NCI-H2107 treated with DMSO at 0.1 percent for 48 hours (cell line): ENCODE measurements at regions not wholly inside any gene's neighbourhood (a gene's known extent, or its start where the extent isn't known, plus 50 kb on each side); places are given as distances from the start of the nearest gene placed in this dataset.
"Not testable (repeated sequence)": the region's sequence is repeated elsewhere in the genome, so short reads cannot be mapped to it uniquely, and the experiment has no call there.

Experiments used
- DNase-seq: peaks from one replicate; lab custom pipeline; 2025; ENCODE audit not compliant: unreplicated experiment; lab: John Stamatoyannopoulos, UW

GRCh38 chr3:105976196-105976595 is 107.4 kb upstream of the CBLB start:
- no peak for DNase-seq

- DNase-seq, result no peak
Observed at GRCh38 chr3:105979961-105980360, 111.1 kb upstream of the CBLB start.

DNA sequence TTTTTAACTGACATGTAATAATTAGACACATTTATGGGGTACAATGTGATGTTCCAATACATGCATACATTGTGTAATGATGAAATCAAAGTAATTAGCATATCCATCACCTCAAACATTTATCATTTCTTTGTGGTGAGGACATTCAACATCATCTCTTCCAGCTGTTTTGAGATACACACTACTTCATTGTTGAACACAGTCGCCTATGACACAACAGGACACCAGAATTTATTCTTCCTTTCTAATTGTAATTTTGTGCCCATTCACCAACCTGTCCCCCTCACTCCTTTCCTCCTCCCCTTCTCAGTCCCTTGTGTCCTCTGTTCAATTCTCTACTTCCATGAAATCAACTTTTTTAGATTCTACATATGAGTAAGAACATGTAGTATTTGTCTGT is 113.4 kb upstream of the CBLB start:
- DNase-seq, result no peak

DNA sequence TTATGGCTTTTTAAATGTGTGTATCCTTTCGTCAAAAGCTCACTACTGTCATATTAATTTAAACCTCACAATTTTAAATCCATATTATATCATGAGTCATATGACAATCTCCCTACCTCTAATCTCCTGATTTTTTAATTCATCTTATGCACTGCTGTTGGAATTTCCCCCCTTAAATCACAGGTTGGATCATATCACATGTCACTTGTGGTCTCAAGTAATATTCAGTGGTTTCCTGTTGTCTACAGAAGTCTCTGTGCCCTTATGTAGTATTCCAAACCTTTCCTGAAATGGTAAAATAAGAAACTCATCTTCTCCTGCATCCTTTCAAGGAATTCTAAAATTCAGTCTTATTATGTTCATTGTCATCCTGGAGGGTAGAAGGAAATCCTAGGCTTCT is 116.0 kb upstream of the CBLB start:
- DNase-seq, result no peak

- not testable (repeated sequence) for DNase-seq
Observed at GRCh38 chr3:105986343-105986742, 117.5 kb upstream of the CBLB start.

DNA sequence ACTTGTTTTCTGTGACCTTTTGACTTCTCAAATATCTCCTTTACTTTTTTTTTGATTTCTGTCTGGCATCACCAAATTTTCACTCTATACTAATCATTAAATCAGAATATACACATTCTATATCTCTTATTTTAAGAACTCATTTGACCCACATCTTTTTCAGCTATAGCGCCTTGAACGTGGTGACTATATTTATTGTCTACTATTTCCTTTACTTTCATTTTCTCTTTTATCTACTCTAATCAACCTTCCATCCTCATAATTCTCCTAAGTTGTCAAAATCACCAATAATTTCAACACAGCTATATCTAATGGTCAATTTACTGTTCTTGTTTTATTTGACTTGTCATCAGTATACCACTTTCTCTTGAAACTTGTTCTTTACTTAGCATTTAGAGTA is 119.0 kb upstream of the CBLB start:
- DNase-seq, result no peak

GRCh38 chr3:105988540-105989212 is 119.9 kb upstream of the CBLB start:
- DNase-seq, result no peak

DNA sequence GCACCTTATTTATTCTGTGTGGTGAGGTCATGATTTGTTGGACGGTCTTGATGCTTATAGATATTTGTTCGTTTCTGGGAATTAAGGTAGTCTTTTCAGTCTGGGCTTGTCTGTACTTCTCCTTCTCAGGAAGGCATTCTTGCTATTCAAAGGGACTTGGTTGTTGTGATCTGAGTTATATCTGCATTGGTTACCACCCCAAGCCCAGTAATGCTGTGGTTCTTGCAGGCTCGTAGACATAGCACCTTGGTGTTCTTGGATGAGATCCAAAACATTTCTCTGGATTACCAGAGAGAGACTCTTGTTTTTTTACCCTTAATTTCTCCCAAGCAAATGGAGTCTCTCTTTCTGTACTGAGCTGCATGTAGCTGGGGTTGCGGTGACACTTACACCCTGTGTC is 128.0 kb upstream of the CBLB start:
- no peak for DNase-seq

DNA sequence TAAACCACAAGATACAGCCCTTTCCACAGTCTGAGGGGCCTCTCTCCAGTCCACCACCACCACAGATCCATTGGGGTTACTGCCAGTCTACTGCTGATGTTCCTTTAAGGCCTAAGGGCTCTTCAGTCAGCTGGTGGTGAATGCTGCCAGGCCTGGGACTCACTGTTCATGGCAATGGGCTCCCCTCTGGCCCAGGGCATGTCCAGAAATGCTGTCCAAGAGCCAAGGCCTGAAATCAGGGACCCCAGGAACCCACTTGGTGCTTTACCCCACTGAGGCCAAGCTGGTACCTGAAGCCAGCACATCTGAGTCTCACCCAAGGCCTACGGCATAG is 128.6 kb upstream of the CBLB start:
- DNase-seq, result no peak

DNA sequence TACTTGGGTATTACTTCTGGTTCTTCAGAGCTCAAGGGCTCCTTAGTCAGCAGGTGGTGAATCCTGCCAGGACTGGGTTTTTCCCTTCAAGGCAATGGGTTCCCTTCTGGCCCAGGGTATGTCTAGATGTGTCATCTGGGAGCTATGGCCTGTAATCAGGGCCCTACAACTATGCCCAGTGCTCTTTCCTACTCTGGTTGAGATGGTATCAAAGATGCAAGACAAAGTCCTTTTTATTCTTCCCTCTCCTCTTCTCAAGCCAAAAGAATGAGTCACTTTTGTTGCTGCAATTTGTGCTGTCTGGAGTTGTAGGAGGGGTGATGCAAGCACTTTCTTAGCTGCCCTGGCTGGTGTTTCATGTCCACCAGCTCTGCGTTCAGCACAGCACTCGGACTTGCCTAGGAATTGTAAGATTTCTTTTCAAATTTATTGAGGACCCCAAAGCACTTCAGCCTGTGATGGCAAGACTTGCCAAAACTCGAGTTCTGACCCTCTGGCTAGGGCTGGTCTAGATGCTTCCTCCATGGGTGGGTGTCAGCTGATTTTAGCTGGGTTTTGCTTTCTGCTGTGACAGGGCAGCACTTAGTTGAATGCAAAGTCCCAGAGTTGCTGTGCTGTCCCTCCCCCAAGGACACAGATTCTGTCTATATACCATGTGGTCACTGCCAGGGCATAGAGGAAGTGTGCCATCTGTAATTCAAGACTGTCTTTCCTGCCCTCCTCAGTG is 129.2 kb upstream of the CBLB start:
- DNase-seq, result no peak

DNA sequence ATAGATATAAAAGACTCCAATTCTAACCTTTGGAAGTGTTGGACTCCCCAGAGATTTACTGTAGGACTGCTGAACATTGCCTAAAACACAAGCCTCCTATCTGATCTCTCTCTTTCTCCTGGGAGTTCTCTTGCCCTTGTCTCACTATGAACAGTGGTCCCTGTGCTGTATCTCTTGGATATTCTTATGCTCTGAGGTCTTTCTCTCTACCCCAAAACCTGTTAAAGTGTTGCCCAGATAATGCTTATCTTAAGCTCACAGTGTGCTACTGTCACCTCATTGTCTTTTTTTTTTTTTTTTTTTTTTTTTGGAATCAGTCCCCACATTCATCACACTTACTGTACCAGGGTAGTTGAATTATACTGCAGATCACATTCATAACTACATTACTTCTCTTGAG is 131.0 kb upstream of the CBLB start:
- no peak for DNase-seq

DNA sequence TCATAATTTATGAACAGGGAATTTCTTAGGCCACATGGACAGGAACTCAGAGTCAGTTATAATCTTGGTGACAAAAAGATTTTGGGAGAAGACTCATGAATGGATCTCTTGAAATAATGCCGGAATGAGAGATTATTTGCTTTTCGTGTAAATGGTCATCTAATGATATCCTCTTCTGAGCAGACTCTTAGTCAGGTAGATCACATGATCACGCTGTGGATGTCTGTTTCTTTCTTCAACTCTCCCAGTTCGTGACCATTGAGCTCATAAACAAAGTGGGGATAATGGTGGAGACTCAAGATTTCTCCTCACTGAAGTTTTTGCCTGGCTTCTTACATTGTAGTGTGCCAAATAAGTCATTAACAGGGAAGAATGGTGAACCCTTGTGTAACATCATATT is 133.1 kb upstream of the CBLB start:
- no peak for DNase-seq

DNA sequence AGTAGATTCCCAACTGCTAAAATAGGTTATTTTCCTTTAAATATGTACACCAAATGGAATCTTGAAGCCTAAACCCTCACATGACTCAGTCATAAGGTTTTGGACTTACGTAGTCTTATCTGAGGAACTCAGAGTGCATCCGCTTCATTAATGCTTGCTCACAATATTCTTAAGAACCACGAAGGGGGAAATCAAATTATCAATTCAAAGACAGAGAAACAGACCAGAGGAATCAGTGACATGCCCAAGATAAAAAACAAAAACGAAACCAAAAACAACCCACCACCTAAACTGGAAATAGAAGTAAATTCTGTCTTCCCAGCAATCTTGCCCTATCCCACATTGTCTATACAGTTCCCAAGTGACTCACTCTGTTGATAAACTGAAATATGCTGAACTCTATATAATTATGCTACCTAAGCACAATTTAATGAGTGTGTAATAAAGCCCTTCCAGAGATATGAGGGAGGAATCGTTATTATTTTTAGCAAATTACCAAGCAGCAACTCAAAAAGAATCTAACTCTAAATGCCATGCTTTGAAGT is 135.4 kb upstream of the CBLB start:
- no peak for DNase-seq

GRCh38 chr3:106004826-106005225 is 136.0 kb upstream of the CBLB start:
- no peak for DNase-seq

DNA sequence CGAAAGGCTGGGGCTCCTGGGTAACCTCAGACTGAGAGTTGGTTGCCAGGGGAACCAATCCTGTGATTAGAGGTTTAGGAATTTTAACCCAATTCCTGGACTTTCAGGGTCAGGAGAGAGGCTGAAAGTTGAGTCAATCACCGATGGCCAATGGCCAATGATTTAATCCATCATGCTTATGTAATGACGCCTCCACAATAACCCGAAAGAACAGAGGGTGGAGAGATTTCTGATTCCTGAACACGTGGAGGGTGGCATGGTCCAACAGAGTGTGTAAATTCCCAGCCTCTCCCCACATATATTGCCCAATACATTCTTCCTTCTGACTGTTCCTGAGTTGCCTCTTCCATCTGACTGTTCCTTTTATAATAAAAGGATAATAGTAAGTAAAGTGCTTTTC is 137.2 kb upstream of the CBLB start:
- DNase-seq, result no peak

DNA sequence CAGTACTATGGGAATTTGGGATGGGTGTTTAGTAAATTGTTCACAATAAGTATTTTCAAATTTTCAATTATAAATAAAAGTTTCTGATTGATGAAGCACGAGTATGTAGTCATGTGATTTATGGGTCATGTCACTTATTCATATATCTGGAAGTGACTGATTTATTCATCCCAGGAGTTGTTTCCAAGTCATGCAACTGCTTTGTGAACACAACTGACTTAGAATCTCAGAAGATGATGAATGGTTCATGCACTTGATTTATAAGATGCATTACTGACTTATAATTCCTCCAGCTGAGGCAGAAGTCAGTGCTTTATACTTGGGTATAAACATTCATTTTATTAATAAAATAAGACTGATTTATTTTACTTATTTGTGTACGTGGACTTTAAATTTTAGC is 137.8 kb upstream of the CBLB start:
- no peak for DNase-seq

GRCh38 chr3:106007512-106007911 is 138.7 kb upstream of the CBLB start:
- DNase-seq, result no peak

GRCh38 chr3:106008766-106009165 is 140.0 kb upstream of the CBLB start:
- DNase-seq, result no peak

DNA sequence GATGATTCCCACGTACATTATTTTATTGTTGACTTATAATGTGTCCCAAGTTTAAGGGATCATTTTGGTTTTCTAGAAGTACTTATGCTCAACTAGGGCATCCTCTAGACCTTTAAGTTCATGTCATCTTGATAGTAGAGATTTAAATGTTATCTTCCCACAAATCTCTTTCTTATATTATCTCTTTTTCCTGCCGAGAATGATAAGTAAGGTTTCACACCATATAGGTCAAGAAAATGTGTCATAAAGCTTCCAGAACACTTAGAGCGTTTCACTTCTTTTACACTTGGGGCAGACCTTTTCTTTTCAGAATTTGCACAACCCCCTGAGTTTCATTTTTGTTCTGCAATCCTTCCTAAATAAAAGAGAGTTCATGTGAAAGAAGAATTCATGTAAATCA is 142.0 kb upstream of the CBLB start:
- no peak for DNase-seq

GRCh38 chr3:106013971-106014370 is 145.2 kb upstream of the CBLB start:
- no peak for DNase-seq

DNA sequence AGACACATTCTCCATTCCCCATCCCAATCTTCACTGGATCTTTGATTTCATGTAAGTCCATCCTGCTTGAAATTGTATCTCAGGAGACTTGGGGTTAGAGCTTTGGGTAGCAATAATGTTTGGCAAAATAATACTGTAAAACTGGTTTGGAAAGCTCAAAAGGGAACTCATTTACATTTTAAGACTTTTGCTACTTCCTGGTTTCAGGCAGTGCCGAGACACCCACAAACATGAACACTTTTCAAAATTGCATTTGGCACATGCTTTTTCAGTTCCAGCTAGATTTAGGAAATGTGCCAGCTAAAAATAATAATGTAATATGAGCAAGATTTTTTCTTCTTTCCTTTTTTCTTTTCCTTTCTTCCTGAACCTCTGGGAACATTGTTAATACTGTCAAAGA is 145.7 kb upstream of the CBLB start:
- DNase-seq, result no peak

- no peak for DNase-seq
Observed at GRCh38 chr3:106014971-106015370, 146.2 kb upstream of the CBLB start.

GRCh38 chr3:106018102-106018501 is 149.3 kb upstream of the CBLB start:
- no peak for DNase-seq
